ENCODE measurements at regions not wholly inside any gene's neighbourhood (a gene's known extent, or its start where the extent isn't known, plus 50 kb on each side); places are given as distances from the start of the nearest gene placed in this dataset.

- Histone ChIP-seq H3K4me1 (no peaks in the 10 kb centered on the region), H3K36me3 (no peaks in the 10 kb centered on the region), H3K27me3 (no peaks in the 10 kb centered on the region), H3K27ac (no peak overlapping the region), H3K9me3 (no peaks in the 10 kb centered on the region), H3K4me3 (replicated peaks in 1 of 3) (no peak overlapping the region)
- no peak for DNase-seq
- intact Hi-C loops (cut with DNase I), result no loop called here
- WGBS, 2 donors, result 85 to 89% methylated on average over 1 of the region's 1 CpG
- TF ChIP-seq, protein P1, sequence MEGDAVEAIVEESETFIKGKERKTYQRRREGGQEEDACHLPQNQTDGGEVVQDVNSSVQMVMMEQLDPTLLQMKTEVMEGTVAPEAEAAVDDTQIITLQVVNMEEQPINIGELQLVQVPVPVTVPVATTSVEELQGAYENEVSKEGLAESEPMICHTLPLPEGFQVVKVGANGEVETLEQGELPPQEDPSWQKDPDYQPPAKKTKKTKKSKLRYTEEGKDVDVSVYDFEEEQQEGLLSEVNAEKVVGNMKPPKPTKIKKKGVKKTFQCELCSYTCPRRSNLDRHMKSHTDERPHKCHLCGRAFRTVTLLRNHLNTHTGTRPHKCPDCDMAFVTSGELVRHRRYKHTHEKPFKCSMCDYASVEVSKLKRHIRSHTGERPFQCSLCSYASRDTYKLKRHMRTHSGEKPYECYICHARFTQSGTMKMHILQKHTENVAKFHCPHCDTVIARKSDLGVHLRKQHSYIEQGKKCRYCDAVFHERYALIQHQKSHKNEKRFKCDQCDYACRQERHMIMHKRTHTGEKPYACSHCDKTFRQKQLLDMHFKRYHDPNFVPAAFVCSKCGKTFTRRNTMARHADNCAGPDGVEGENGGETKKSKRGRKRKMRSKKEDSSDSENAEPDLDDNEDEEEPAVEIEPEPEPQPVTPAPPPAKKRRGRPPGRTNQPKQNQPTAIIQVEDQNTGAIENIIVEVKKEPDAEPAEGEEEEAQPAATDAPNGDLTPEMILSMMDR (IDR thresholded peaks at IDR 0.05), result no peak
- no peak for TF ChIP-seq POLR2A (IDR thresholded peaks at IDR 0.05)
Measured at GRCh38 chr13:82447416-82448077, 1434.7 kb downstream of the SLITRK1 start.

DNA sequence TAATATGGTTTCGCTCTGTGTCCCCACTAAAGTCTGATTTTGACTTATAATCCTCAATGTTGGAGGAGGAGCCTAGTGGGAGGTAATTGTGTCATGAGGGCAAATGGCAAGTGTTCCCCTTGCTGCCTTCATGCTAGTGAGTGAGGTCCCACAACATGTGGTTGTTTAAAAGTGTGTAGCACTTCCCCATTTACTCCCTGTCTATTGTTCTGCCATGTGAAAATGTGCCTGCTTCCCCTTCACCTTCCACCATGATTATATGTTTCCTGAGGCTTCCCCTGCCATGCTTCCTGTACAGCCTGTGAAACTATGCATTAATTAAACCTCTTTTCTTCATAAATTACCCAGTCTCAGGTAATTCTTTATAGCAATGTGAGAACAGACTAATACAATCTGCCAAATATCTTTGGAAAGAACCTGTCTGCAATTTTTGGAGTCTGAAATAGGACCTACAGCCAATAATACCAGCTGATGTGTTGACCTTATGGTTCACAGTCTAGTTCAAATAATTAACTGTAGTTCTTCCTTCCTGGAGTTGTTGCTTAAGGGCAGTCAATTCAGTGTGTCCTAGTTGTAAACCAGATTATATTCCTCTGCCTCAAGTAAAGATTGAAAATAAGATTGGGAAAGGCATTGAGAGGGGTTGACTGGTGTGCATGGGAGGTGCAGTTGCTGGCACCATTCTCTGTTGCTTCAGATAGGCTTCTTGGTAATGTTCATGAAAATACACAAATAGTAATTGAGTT lies 1442.9 kb downstream of the SLITRK1 start:
- intact Hi-C loops (cut with DNase I), result no loop called here
- no peak for DNase-seq
- TF ChIP-seq, protein P1 (IDR thresholded peaks at IDR 0.05), result no peak
- no peak for TF ChIP-seq POLR2A (IDR thresholded peaks at IDR 0.05)
- H3K9me3 ChIP-seq, result no peaks in the 10 kb centered on the region
- H3K36me3 ChIP-seq, result no peaks in the 10 kb centered on the region
- WGBS, 2 donors, result 0% methylated on average over 1 of the region's 1 CpG
- H3K27me3 ChIP-seq, result no peaks in the 10 kb centered on the region
- no peak overlapping the region for H3K4me3 ChIP-seq (replicated peaks in 1 of 3)
- H3K27ac ChIP-seq, result no peak overlapping the region
- H3K4me1 ChIP-seq, result no peaks in the 10 kb centered on the region

- intact Hi-C loops (cut with DNase I), result no loop called here
- WGBS, 2 donors, result 36 to 48% methylated on average over 1 of the region's 1 CpG
- Histone ChIP-seq H3K36me3 (no peaks in the 10 kb centered on the region), H3K27ac (no peak overlapping the region), H3K9me3 (no peaks in the 10 kb centered on the region), H3K27me3 (no peaks in the 10 kb centered on the region), H3K4me1 (no peaks in the 10 kb centered on the region), H3K4me3 (replicated peaks in 1 of 3) (no peak overlapping the region)
- DNase-seq, result no peak
- TF ChIP-seq, protein P1 (IDR thresholded peaks at IDR 0.05), result no peak
- no peak for TF ChIP-seq POLR2A (IDR thresholded peaks at IDR 0.05)
Measured at GRCh38 chr13:82438320-82438719, 1444.0 kb downstream of the SLITRK1 start.

DNA sequence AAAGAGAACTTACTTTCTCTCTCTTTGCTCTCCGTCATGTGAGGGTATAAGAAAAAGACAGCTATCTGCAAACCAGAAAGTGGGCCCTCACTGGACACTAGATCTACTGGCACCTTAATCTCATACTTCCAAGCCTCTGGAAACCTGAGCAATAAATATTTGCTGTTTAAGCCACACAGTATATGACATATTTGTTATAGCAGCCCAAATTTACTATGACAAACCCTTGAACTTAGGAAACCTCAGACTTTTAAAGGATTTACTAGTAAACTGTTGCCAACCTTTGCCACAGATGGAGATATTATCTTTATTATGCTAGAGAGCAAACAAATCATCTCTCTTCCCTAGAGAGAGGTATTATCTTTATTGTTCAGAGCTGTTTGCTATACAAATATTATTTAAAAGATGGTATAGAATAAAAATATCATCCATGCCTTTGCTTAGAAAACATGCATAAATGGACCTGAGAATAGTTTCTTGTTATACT lies 1446.1 kb downstream of the SLITRK1 start:
- Histone ChIP-seq H3K4me1 (no peaks in the 10 kb centered on the region), H3K4me3 (replicated peaks in 1 of 3) (no peak overlapping the region), H3K27ac (no peak overlapping the region), H3K9me3 (no peaks in the 10 kb centered on the region), H3K27me3 (no peaks in the 10 kb centered on the region), H3K36me3 (no peaks in the 10 kb centered on the region)
- intact Hi-C loops (cut with DNase I), result no loop called here
- WGBS, 2 donors, result 88 to 91% methylated on average over 1 of the region's 1 CpG
- DNase-seq, result no peak
- TF ChIP-seq POLR2A (IDR thresholded peaks at IDR 0.05), result no peak
- TF ChIP-seq, protein P1 (IDR thresholded peaks at IDR 0.05), result no peak

DNA sequence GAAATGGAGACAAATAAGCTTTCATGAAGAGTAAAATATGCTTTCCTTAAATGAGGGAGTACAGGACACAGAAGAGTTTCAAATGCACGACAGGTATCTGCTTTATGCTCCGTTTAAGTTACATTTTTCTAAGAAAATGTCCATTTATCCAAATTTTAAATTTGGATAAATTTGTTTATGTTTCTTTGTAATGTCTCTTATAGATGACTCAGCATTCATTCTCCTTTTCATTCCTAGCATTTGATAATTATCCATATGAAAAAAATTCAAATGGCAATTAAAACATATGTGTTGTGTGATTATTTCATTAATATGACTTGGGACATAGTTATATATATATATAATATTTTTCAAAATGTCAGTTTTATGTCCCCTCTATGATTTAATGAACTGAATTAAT lies 1449.3 kb downstream of the SLITRK1 start:
- no peak for DNase-seq
- H3K27me3 ChIP-seq, result no peaks in the 10 kb centered on the region
- H3K27ac ChIP-seq, result no peak overlapping the region
- H3K4me1 ChIP-seq, result no peaks in the 10 kb centered on the region
- H3K36me3 ChIP-seq, result no peaks in the 10 kb centered on the region
- 87 to 90% methylated on average over 2 of the region's 2 CpGs for WGBS, 2 donors
- intact Hi-C loops (cut with DNase I), result no loop called here
- TF ChIP-seq, protein P1 (IDR thresholded peaks at IDR 0.05), result no peak
- no peak for TF ChIP-seq POLR2A (IDR thresholded peaks at IDR 0.05)
- H3K4me3 ChIP-seq (replicated peaks in 1 of 3), result no peak overlapping the region
- H3K9me3 ChIP-seq, result no peaks in the 10 kb centered on the region
